K562 (cell line): ENCODE measurements at regions not wholly inside any gene's neighbourhood (a gene's known extent, or its start where the extent isn't known, plus 50 kb on each side); places are given as distances from the start of the nearest gene placed in this dataset.

Source experiments
- CTCFL ChIP-seq: IDR thresholded peaks from 2 replicates; pipeline ENCODE4 v1.6.1; 2011; ENCODE audit warnings: borderline replicate concordance, low read depth, mild to moderate bottlenecking, moderate library complexity, low read length; ENCODE audit not compliant: insufficient read depth, poor library complexity, severe bottlenecking
- ESRRB ChIP-seq: fragments of 250-450 bp; sonication (Bioruptor Pico); IDR thresholded peaks from 2 replicates; pipeline ENCODE4 v1.5.0; 2020; ENCODE audit warnings: mild to moderate bottlenecking, moderate library complexity, borderline replicate concordance
- ETV6 ChIP-seq, 3 experiments: fragments of 150-350 bp in 1 of 3; sonication (generic) in 1 of 3; formaldehyde crosslinking in 1 of 3; IDR thresholded peaks; 2 replicates each; pipeline versions ENCODE4 v1.6.1 to v1.8.0; 2014 to 2022; ENCODE audit warnings: borderline replicate concordance in 2 of 3, low read depth in 2 of 3, antibody characterized with exemption in 1 of 3, low read length in 1 of 3, mild to moderate bottlenecking in 1 of 3, missing genetic modification reagents in 1 of 3
- FOXA3 ChIP-seq, 2 experiments: fragments of 450-650 bp in 1 of 2; sonication (generic) in 1 of 2; formaldehyde crosslinking; IDR thresholded peaks in 1 of 2; conservative IDR thresholded peaks in 1 of 2; 2 replicates each; pipeline versions ENCODE4 v1.4.0 to v1.8.0; 2020 to 2022; ENCODE audit warnings: mild to moderate bottlenecking in 2 of 2, missing genetic modification reagents in 1 of 2
- HCFC1 ChIP-seq: IDR thresholded peaks from 2 replicates; pipeline ENCODE4 v1.6.1; 2012; ENCODE audit warnings: low read depth, low read length, improper control_type of control experiment
- HLTF ChIP-seq: fragments of 450-650 bp; IDR thresholded peaks from 2 replicates; pipeline ENCODE4 v1.6.1; 2016
- HMGN3 ChIP-seq: IDR thresholded peaks from 2 replicates; pipeline ENCODE4 v1.6.1; 2011; ENCODE audit warnings: borderline replicate concordance, low read depth, mild to moderate bottlenecking, mixed read lengths, low read length; ENCODE audit not compliant: insufficient read length; ENCODE audit errors: extremely low read depth
- IFI16 ChIP-seq: fragments of 250-450 bp; sonication (Bioruptor Pico); IDR thresholded peaks from 2 replicates; pipeline ENCODE4 v2.1.2; 2022; ENCODE audit warnings: mild to moderate bottlenecking, inconsistent platforms
- IRF1 ChIP-seq: sonication (generic); formaldehyde crosslinking; IDR thresholded peaks from 2 replicates; pipeline ENCODE4 v1.8.0; 2022; ENCODE audit warnings: missing genetic modification reagents, mild to moderate bottlenecking, borderline replicate concordance
- LCOR ChIP-seq: sonication (generic); formaldehyde crosslinking; IDR thresholded peaks from 2 replicates; pipeline ENCODE4 v1.8.0; 2022; ENCODE audit warnings: mild to moderate bottlenecking, missing genetic modification reagents
- MAX ChIP-seq: sonication (generic); formaldehyde crosslinking; IDR thresholded peaks from 2 replicates; pipeline ENCODE4 v1.9.0; 2022; ENCODE audit warnings: mild to moderate bottlenecking, missing genetic modification reagents
- MNT ChIP-seq, 2 experiments: fragments of 450-650 bp; conservative IDR thresholded peaks; 2 replicates each; pipeline ENCODE4 v1.6.1; 2017; ENCODE audit warnings: mild to moderate bottlenecking in 2 of 2, moderate library complexity in 2 of 2
- NCOA4 ChIP-seq: fragments of 450-650 bp; IDR thresholded peaks from 2 replicates; pipeline ENCODE4 v1.6.1; 2018; ENCODE audit warnings: mild to moderate bottlenecking; ENCODE audit not compliant: partially characterized antibody
- NFE2L1 ChIP-seq: fragments of 450-650 bp; IDR thresholded peaks from 2 replicates; pipeline ENCODE4 v1.6.1; 2016; ENCODE audit warnings: missing genetic modification characterization, low read depth, mild to moderate bottlenecking, missing compliant biosample characterization, moderate library complexity, borderline replicate concordance
- POLR3A ChIP-seq: IDR thresholded peaks from 2 replicates; pipeline ENCODE4 v1.6.1; 2011; ENCODE audit warnings: borderline replicate concordance, mild to moderate bottlenecking, moderate library complexity; ENCODE audit not compliant: insufficient read length, insufficient read depth; ENCODE audit errors: extremely low read depth
- TAL1 ChIP-seq: fragments of 450-650 bp; IDR thresholded peaks from 2 replicates; pipeline ENCODE4 v1.6.1; 2016; ENCODE audit warnings: mild to moderate bottlenecking
- TCFL5 ChIP-seq: fragments of 250-450 bp; sonication (Bioruptor Pico); conservative IDR thresholded peaks from 2 replicates; pipeline ENCODE4 v1.6.1; 2021; ENCODE audit warnings: mild to moderate bottlenecking, moderate library complexity, matching md5 sums
- TEAD4 ChIP-seq, 2 experiments: sonication (generic) in 1 of 2; formaldehyde crosslinking in 1 of 2; IDR thresholded peaks; 2 replicates each; pipeline versions ENCODE4 v1.6.1 to v1.8.0; 2012 to 2022; ENCODE audit warnings: borderline replicate concordance in 1 of 2, inconsistent platforms in 1 of 2, low read length in 1 of 2, mild to moderate bottlenecking in 1 of 2, missing genetic modification reagents in 1 of 2
- XRCC3 ChIP-seq: fragments of 450-650 bp; IDR thresholded peaks from 2 replicates; pipeline ENCODE4 v1.6.1; 2017; ENCODE audit warnings: mild to moderate bottlenecking, moderate library complexity
- ZNF431 ChIP-seq: sonication (generic); formaldehyde crosslinking; IDR thresholded peaks from 2 replicates; pipeline ENCODE4 v1.8.0; 2022; ENCODE audit warnings: mild to moderate bottlenecking, missing genetic modification reagents
- ZNF717 ChIP-seq: fragments of 250-450 bp; sonication (Bioruptor Pico); IDR thresholded peaks from 2 replicates; pipeline ENCODE4 v1.5.0; 2021

- TF ChIP-seq IRF1 (CRISPR knock-in tag) (no peak; the same call in 1 of the 2 replicates), NFE2L1 (no peak), ETV6 (IDR thresholded peaks at IDR 0.05; ENCODE audit: borderline replicate concordance in 1 of 2, low read depth in 2 of 2, low read length in 1 of 2) (no peak), ETV6 (CRISPR knock-in tag; IDR thresholded peaks at IDR 0.05; ENCODE audit: borderline replicate concordance) (no peak), FOXA3 (CRISPR knock-in tag; conservative IDR thresholded peaks at IDR 0.05 in 1 of 2, IDR thresholded peaks at IDR 0.05 in 1 of 2) (0 out of 4 replicates have a peak, but pooled peaks of 1 of the 2 experiments have one; percentile 52), IFI16 (CRISPR knock-in tag) (no peak), LCOR (CRISPR knock-in tag) (peak; percentile 91), XRCC3 (no peak), TEAD4 (IDR thresholded peaks at IDR 0.05; ENCODE audit: low read length) (no peak), TEAD4 (CRISPR knock-in tag; IDR thresholded peaks at IDR 0.05; ENCODE audit: borderline replicate concordance) (0 out of 2 replicates have a peak, but pooled peaks have one; percentile 21), HCFC1 (no peak), HMGN3 (peak; percentile 7), POLR3A (no peak), HLTF (no peak), ZNF717 (CRISPR knock-in tag) (no peak), TAL1 (no peak), MNT (conservative IDR thresholded peaks at IDR 0.05) (peak in 1 of 2 experiments; percentile 44; a peak in 2 of 4 replicates), TCFL5 (CRISPR knock-in tag) (no peak), ZNF431 (peak; percentile 65; the same call in 1 of the 2 replicates), ESRRB (no peak), CTCFL (no peak), MAX (CRISPR knock-in tag) (peak; percentile 88), NCOA4 (no peak)
Observed at GRCh38 chr11:43547889-43548381, 132.6 kb upstream of the HSD17B12 start (continued).
